SU-DHL-6 (cell line): ENCODE measurements at regions not wholly inside any gene's neighbourhood (a gene's known extent, or its start where the extent isn't known, plus 50 kb on each side); places are given as distances from the start of the nearest gene placed in this dataset.

Experiments used
- H2AFZ ChIP-seq: fragments of 200-600 bp; sonication (generic); 2 replicates; pipeline ENCODE4 v1.6.1; 2014; ENCODE audit warnings: low read depth, mild to moderate bottlenecking, moderate library complexity, mixed read lengths, antibody characterized with exemption, low read length; ENCODE audit not compliant: severe bottlenecking
- H3F3A ChIP-seq: fragments of 200-600 bp; shearing (Covaris generic); 2 replicates; pipeline ENCODE4 v1.6.0; 2016; ENCODE audit warnings: antibody characterized with exemption, mild to moderate bottlenecking; ENCODE audit not compliant: insufficient read depth
- H3K27ac ChIP-seq: fragments of 200-600 bp; sonication (generic); 2 replicates; pipeline ENCODE4 v1.5.1; 2016; ENCODE audit warnings: low read depth, mild to moderate bottlenecking, low read length, moderate library complexity, mixed read lengths
- H3K27me3 ChIP-seq: fragments of 200-600 bp; sonication (generic), shearing (Covaris generic); 2 replicates; pipeline ENCODE4 v1.6.0; 2014; ENCODE audit warnings: mild to moderate bottlenecking, low read length
- H3K36me3 ChIP-seq: fragments of 200-600 bp; sonication (generic); 2 replicates; pipeline ENCODE4 v1.6.1; 2014; ENCODE audit warnings: mild to moderate bottlenecking, low read length, mixed read lengths
- H3K4me2 ChIP-seq: fragments of 300-600, 200-600 bp; shearing (Covaris generic), sonication (generic); 2 replicates; pipeline ENCODE4 v1.6.0; 2014; ENCODE audit warnings: low read length, low read depth, mild to moderate bottlenecking; ENCODE audit not compliant: poor library complexity, severe bottlenecking
- H3K4me3 ChIP-seq: fragments of 200-600 bp; sonication (generic); 2 replicates; pipeline ENCODE4 v1.5.1; 2014; ENCODE audit warnings: antibody characterized with exemption, low read length, mild to moderate bottlenecking, mixed read lengths; ENCODE audit not compliant: insufficient read depth, poor library complexity, severe bottlenecking
- H3K79me2 ChIP-seq: fragments of 200-600 bp; sonication (generic); 2 replicates; pipeline ENCODE4 v1.6.1; 2014; ENCODE audit warnings: mild to moderate bottlenecking, low read length, moderate library complexity; ENCODE audit not compliant: insufficient read depth
- H3K9ac ChIP-seq: fragments of 200-600 bp; sonication (generic); 2 replicates; pipeline ENCODE4 v1.7.0; 2014; ENCODE audit warnings: mild to moderate bottlenecking, low read length
- H3K9me2 ChIP-seq: fragments of 200-600 bp; sonication (generic); replicated peaks from 2 replicates; pipeline ENCODE4 v1.6.1; 2014; ENCODE audit warnings: low read length; ENCODE audit not compliant: insufficient read depth
- H3K9me3 ChIP-seq: fragments of 200-600 bp; sonication (generic); 2 replicates; pipeline ENCODE4 v1.6.1; 2014; ENCODE audit warnings: low read length, mixed read lengths; ENCODE audit not compliant: insufficient read depth
- H4K20me1 ChIP-seq: fragments of 200-600 bp; sonication (generic); 2 replicates; pipeline ENCODE4 v1.6.1; 2014; ENCODE audit warnings: low read depth, mild to moderate bottlenecking, antibody characterized with exemption, low read length, moderate library complexity, mixed read lengths
- EZH2phosphoT487 ChIP-seq: fragments of 200-600 bp; sonication (generic), shearing (Covaris generic); conservative IDR thresholded peaks from 2 replicates; pipeline ENCODE4 v1.6.1; 2018; ENCODE audit warnings: mild to moderate bottlenecking, antibody characterized with exemption, low read length, moderate library complexity, mixed read lengths
- TF ChIP-seq, protein P1 (sequence below): fragments of 200-600 bp; sonication (generic); IDR thresholded peaks from one replicate; pipeline ENCODE4 v1.5.1; 2017; ENCODE audit warnings: antibody characterized with exemption, mild to moderate bottlenecking, low read length, moderate library complexity; ENCODE audit not compliant: insufficient read depth, poor library complexity, severe bottlenecking

DNA sequence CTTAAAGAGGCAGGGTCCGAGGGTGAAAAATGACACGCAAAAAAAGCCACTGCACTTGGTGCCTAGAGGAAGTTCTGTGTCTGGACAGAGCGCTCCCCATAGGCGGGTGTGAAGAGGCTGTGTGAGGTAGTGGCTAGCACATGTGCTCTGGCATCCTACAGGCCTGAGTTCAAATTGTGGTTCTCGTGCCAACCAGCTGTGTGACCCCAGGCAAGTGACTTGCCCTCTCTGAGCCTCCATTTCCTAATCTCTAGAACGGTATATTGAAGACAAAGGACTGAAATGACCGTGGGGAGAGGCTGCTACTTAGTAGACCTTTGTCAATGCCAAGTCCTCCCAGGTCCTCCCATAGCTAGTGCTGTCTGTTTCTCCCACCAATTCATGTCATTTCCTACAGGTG, 79.1 kb upstream of the MYL10 start:
- H2AFZ ChIP-seq = no peak overlapping the region
- H3K27ac ChIP-seq = no peak overlapping the region
- no peaks in the 10 kb centered on the region for H3K9me2 ChIP-seq
- no peak overlapping the region for H3K4me3 ChIP-seq
- no peaks in the 10 kb centered on the region for H3K9me3 ChIP-seq
- H3K4me2 ChIP-seq = no peak overlapping the region
- H3K79me2 ChIP-seq = no peaks in the 10 kb centered on the region
- no peak overlapping the region for H3K9ac ChIP-seq
- H3K27me3 ChIP-seq = no peaks in the 10 kb centered on the region
- TF ChIP-seq, protein P1, sequence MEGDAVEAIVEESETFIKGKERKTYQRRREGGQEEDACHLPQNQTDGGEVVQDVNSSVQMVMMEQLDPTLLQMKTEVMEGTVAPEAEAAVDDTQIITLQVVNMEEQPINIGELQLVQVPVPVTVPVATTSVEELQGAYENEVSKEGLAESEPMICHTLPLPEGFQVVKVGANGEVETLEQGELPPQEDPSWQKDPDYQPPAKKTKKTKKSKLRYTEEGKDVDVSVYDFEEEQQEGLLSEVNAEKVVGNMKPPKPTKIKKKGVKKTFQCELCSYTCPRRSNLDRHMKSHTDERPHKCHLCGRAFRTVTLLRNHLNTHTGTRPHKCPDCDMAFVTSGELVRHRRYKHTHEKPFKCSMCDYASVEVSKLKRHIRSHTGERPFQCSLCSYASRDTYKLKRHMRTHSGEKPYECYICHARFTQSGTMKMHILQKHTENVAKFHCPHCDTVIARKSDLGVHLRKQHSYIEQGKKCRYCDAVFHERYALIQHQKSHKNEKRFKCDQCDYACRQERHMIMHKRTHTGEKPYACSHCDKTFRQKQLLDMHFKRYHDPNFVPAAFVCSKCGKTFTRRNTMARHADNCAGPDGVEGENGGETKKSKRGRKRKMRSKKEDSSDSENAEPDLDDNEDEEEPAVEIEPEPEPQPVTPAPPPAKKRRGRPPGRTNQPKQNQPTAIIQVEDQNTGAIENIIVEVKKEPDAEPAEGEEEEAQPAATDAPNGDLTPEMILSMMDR = no peak
- TF ChIP-seq EZH2phosphoT487 = no peak
- no peaks in the 10 kb centered on the region for H3K36me3 ChIP-seq
- H3F3A ChIP-seq = no peaks in the 10 kb centered on the region
- H4K20me1 ChIP-seq = no peaks in the 10 kb centered on the region

DNA sequence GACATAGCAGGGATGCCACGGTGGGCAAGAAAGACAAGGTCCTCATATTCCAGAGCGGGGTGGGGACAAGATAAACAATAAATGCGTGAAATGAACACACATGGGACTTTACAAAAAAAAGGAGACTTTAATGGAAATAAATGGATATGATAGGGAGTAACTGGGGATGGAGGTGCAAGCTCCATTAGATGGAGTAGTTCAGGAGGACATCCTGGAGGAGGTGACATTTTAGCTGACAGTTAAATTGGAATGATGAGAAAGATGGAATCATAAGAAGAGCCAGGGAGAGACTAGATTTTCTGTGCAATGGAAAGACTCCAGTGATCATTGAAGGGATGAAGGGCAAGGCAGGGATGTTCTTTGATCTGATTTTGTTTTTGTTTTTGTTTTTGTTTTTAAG, 83.6 kb upstream of the MYL10 start:
- H3K4me3 ChIP-seq = no peak overlapping the region
- H2AFZ ChIP-seq = no peak overlapping the region
- no peaks in the 10 kb centered on the region for H4K20me1 ChIP-seq
- TF ChIP-seq, protein P1 = no peak
- no peak for TF ChIP-seq EZH2phosphoT487
- H3K9ac ChIP-seq = no peak overlapping the region
- H3K36me3 ChIP-seq = no peaks in the 10 kb centered on the region
- no peaks in the 10 kb centered on the region for H3F3A ChIP-seq
- H3K27ac ChIP-seq = no peak overlapping the region
- H3K9me2 ChIP-seq = no peaks in the 10 kb centered on the region
- no peaks in the 10 kb centered on the region for H3K79me2 ChIP-seq
- no peaks in the 10 kb centered on the region for H3K9me3 ChIP-seq
- no peak overlapping the region for H3K4me2 ChIP-seq
- H3K27me3 ChIP-seq = no peaks in the 10 kb centered on the region

DNA sequence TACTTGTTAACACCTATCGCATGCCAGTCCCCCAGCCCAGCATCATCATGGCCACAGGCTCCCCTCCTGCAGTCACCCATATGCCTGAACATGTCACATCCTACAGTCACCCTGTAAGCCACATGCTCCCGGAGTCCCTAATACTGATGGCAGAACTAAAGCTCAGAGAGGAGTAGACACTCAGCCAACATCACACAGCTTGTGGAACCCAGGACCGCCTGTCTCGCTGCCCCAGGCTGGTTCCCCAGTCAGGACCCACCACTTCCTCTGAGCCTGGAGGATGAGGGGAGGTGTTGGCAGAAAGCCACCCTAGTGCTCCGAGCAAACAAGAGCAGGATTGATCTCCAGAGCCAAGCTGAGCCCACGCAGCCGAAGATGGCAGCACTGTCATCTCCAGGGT, 85.0 kb upstream of the MYL10 start:
- Histone ChIP-seq H3K4me2 (no peak overlapping the region), H3K4me3 (no peak overlapping the region), H3K27ac (no peak overlapping the region), H3K79me2 (no peaks in the 10 kb centered on the region), H3K9me3 (no peaks in the 10 kb centered on the region), H2AFZ (no peak overlapping the region), H3K9ac (no peak overlapping the region), H3K27me3 (no peaks in the 10 kb centered on the region), H3F3A (no peaks in the 10 kb centered on the region), H3K9me2 (no peaks in the 10 kb centered on the region), H4K20me1 (no peaks in the 10 kb centered on the region), H3K36me3 (no peaks in the 10 kb centered on the region)
- TF ChIP-seq, protein P1 = no peak
- no peak for TF ChIP-seq EZH2phosphoT487
